Large intestine (tissue), 3 donors: ENCODE measurements at regions not wholly inside any gene's neighbourhood (a gene's known extent, or its start where the extent isn't known, plus 50 kb on each side); places are given as distances from the start of the nearest gene placed in this dataset.
"Not testable (repeated sequence)": the region's sequence is repeated elsewhere in the genome, so short reads cannot be mapped to it uniquely, and the experiment has no call there.

Experiments used
- DNase-seq, 2 donors: peaks; one replicate each; pipeline versions ENCODE4 v3.0.0 to v3.0.0-alpha.2; 2013
- H3K27ac ChIP-seq: one replicate; pipeline ENCODE4 v1.5.1; 2013; ENCODE audit warnings: low read length
- H3K27me3 ChIP-seq: 2 replicates; pipeline ENCODE4 v1.6.1; 2013; ENCODE audit warnings: low read length; ENCODE audit not compliant: control insufficient read depth, insufficient read depth
- H3K36me3 ChIP-seq: 2 replicates; pipeline ENCODE4 v1.6.1; 2013; ENCODE audit warnings: low read length; ENCODE audit not compliant: control insufficient read depth, insufficient read depth
- H3K4me1 ChIP-seq: one replicate; pipeline ENCODE4 v1.6.1; 2013; ENCODE audit warnings: low read length; ENCODE audit not compliant: control insufficient read depth, insufficient read depth
- H3K4me3 ChIP-seq: one replicate; pipeline ENCODE4 v1.5.1; 2013; ENCODE audit warnings: low read length
- H3K9me3 ChIP-seq: one replicate; pipeline ENCODE4 v1.6.1; 2013; ENCODE audit warnings: mild to moderate bottlenecking, low read depth, low read length, moderate library complexity; ENCODE audit not compliant: control insufficient read depth
- WGBS: methylation state at CpG from one replicate; pipeline ENCODE4 v1.1.5; 2013; ENCODE audit warnings: low lambda C conversion rate; ENCODE audit not compliant: insufficient coverage; 5-methylcytosine and 5-hydroxymethylcytosine counted together

DNA sequence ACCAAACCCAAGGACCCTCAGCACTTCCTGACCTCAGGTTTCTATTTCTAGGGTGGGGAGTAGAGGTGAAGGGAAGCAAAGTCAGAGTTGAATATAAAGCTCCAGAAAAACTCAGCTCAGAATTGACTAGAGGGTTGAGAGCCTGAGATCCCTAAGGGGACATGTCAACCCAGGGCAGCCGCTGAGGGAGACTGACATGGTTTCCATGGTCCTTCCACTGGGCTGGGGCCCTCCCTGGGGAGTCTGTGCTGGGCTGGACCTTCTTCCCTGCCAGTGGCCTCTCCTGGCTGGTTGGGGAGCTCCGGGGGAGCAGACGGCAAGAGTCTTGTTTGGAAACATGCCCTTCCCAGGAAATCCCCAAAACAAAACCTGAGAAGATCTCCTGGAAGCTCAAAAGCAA is 121.3 kb downstream of the METRNL start:
- no peak for DNase-seq
- no peak overlapping the region for H3K4me3 ChIP-seq
- no peaks in the 10 kb centered on the region for H3K4me1 ChIP-seq

DNA sequence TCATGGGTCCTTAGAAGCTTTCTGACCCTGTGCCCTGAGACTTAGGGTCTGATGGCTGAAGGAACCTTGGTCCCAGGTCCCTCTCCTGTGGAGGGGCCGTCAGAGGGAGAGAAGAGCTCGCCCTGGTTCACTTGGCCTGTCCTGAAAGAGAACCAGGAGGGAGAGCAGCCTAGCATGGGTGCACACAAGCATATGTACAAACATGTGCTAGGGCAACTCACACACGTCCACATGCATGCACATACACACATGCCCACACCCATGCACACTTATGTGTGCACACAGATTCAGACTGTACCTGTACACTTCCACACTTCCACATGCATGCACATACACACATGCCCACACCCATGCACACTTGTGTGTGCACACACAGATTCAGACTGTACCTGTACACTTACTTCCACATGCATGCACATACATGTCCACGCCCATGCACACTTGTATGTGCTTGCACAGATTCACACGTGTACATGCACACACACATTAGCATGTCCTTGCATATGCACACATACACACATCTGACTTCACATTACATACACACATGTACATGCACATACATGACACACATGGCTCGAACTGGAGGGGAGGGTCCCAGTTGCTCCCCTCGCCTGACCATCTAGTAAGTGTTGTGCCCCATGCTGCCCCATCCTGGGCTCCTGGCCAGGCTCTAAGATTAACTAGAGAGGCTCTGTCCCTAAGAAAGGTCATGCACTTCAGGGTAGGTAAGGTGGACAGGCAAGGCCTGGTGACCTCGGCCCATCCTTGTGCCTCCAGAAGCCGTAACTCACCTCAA is 122.0 kb downstream of the METRNL start:
- no CpG with 5 or more reads among the region's 9 CpGs for WGBS
- no peaks in the 10 kb centered on the region for H3K27me3 ChIP-seq
- no peak for DNase-seq
- no peak overlapping the region for H3K27ac ChIP-seq
- H3K4me1 ChIP-seq, result no peaks in the 10 kb centered on the region
- H3K4me3 ChIP-seq, result no peak overlapping the region
- H3K9me3 ChIP-seq, result peaks cover 8% of the 10 kb centered on the region
- H3K36me3 ChIP-seq, result no peaks in the 10 kb centered on the region

More for the DNA sequence above, 121.3 kb downstream of the METRNL start:
- peaks cover 6% of the 10 kb centered on the region for H3K9me3 ChIP-seq
- no CpG with 5 or more reads among the region's 3 CpGs for WGBS
- no peak overlapping the region for H3K27ac ChIP-seq
- H3K27me3 ChIP-seq, result no peaks in the 10 kb centered on the region
- no peaks in the 10 kb centered on the region for H3K36me3 ChIP-seq

DNA sequence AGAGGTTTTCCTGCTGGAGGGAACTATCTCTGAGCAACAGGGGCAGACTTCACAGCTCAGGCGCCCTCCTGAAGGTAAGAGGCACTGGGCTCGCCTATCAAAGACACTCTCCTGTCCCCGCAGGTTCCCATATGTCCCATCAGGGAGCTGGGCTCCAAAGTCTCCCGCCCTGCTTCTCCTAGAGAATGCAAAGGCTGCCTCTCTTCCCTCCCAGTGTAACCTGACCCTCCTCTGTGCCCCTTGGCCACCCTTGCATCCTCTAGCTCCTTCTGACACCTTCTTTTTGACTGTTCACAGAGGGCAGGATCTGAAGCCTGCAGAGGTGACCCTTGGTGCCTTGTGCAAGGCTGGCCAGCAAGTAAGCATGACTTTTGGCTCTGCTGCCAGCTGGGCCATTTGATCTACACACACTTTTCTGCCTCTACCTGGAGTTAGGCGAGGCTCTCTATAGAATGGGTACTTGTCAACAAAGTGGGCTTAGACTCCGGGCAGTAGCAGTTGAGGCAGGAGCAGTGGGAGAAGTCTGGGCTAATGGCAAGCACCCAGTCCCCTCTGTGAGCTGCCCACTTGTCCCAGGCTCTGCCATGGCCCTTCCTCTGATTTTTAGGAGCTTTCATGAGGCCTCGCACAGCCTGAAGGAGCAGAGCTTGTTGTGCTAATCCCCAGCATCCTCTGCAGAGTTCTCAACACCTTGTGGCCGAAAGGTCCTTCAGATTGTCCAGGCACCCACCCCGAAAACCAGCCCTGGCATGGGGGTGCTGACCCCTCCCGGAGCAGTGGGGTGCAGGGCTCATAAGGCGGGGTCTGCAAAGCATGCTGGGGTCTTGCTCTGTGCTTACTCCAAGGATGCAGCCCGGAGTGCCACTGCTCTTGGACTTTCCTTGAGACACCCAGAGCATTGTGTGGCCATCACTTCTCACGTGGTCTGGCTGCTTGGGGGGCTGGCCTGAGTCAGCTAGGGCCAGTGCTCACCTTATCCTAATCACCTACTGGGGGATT is 122.9 kb downstream of the METRNL start:
- Histone ChIP-seq H3K4me1 (no peaks in the 10 kb centered on the region), H3K27me3 (no peaks in the 10 kb centered on the region), H3K36me3 (no peaks in the 10 kb centered on the region), H3K27ac (no peak overlapping the region), H3K4me3 (no peak overlapping the region), H3K9me3 (peaks cover 8% of the 10 kb centered on the region)
- no CpG with 5 or more reads among the region's 13 CpGs for WGBS
- DNase-seq, result no peak

DNA sequence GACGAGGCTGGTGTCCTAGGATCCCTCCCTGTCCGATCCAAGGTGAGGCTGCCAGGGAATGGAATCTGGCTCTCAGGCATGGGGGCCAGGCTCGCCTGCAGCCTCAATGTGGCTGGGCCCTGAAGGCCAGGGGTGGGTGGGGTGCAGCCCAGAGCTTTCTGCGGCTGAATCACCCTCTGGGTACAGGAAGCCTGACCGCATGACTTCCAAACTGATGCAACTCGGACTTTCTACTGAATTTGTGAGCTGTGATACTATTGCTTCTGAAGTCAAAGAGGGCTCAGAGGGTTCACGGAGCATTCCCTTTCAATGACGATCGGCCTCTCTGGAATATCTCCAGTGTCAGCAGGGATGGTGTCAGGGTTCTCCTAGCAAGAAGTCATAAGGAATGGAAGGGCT is 123.7 kb downstream of the METRNL start:
- H3K27me3 ChIP-seq, result no peaks in the 10 kb centered on the region
- no peaks in the 10 kb centered on the region for H3K4me1 ChIP-seq
- H3K27ac ChIP-seq, result no peak overlapping the region
- no peak for DNase-seq
- peaks cover 8% of the 10 kb centered on the region for H3K9me3 ChIP-seq
- H3K4me3 ChIP-seq, result no peak overlapping the region
- no peaks in the 10 kb centered on the region for H3K36me3 ChIP-seq
- no CpG with 5 or more reads among the region's 9 CpGs for WGBS

DNA sequence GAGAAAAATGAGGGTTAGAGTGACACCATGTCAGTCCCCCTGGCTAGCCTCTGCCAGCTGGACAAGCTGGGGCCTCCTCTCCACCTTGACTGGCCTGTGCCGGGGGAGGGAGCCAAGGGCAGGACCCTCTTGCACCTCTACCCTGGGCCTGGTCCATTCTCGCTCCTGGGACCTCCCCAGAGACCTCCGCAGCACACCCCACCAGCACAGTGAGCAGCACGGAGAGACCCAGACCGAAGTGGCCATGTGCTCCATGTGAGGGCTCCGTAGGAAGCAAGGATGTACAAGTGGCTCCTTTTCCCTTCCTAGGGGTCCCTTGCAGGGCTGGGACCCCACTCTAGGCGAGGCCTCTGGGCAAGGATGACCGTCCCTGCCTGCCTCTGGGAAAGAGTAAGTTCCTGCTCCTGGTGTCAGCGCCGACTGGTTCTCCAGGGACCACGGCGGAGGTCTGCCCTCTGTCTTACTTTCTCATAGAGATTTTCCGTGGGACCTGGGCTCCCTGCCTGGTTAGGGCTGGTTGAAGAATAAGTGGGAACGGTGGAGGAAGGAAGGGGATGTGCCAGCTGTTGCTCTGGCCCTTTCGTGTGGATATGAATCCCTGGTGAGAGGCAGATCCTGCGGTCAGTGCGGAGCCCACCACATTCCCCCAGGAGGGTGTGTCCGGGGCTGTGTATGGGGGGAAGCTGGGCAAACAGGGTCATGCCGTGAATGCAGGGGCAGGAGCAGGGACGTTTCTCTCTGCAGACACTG is 124.2 kb downstream of the METRNL start:
- DNase-seq, result no peak
- Histone ChIP-seq H3K27me3 (no peaks in the 10 kb centered on the region), H3K36me3 (no peaks in the 10 kb centered on the region), H3K4me3 (no peak overlapping the region), H3K27ac (no peak overlapping the region), H3K9me3 (peaks cover 8% of the 10 kb centered on the region), H3K4me1 (no peaks in the 10 kb centered on the region)
- WGBS, result no CpG with 5 or more reads among the region's 20 CpGs

DNA sequence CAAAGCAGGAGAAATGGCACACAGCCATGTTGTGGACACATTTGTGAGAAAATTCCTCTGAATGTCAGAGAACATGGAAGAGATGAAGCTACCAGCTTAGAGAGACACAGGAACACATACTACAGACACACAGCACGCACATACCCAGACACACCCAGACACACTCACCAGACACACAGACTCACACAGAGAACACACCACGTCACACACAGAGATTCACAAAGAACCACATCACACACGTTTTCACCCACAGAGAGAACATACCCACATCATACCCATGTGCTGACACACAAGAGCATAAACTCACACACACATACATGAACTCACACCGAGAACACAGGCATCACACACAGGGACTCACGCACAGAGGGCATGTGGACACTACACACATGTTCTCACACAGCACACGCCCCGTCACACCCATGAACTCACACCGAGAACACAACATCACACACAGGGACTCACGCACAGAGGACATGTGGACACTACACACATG is 124.9 kb downstream of the METRNL start:
- H3K36me3 ChIP-seq, result no peaks in the 10 kb centered on the region
- H3K27me3 ChIP-seq, result no peaks in the 10 kb centered on the region
- H3K4me3 ChIP-seq, result no peak overlapping the region
- no peak for DNase-seq
- no peak overlapping the region for H3K27ac ChIP-seq
- no peaks in the 10 kb centered on the region for H3K4me1 ChIP-seq
- peaks cover 8% of the 10 kb centered on the region for H3K9me3 ChIP-seq
- no CpG with 5 or more reads among the region's 9 CpGs for WGBS

DNA sequence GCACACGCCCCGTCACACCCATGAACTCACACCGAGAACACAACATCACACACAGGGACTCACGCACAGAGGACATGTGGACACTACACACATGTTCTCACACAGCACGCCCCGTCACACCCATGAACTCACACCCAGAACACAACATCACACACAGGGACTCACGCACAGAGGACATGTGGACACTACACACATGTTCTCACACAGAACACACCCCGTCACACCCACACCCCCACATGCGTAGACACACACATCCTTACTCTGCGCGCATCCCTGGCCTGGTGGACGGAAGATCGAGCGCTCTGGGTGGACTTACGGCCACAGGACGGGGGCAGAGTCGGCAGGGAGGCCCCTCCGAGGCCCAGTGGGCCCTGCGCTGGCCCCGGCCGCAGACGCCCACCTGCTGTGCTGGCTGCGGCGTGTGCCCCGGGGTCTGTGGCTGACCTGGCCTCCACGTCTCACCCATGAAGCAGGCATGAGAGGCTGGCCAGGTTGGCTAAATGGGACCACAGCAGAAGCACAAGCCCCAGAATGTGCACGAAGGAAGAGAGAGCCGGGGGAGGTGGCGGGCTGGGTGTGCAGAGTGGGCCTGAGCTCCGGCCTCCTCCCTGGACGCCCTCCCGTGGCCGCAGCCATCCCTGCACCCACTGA is 125.5 kb downstream of the METRNL start:
- not testable (repeated sequence) for H3K27me3 ChIP-seq, H3K4me1 ChIP-seq, DNase-seq, H3K27ac ChIP-seq, H3K9me3 ChIP-seq, H3K4me3 ChIP-seq, H3K36me3 ChIP-seq
- whole genome bisulfite sequencing, result no CpG with 5 or more reads among the region's 33 CpGs

DNA sequence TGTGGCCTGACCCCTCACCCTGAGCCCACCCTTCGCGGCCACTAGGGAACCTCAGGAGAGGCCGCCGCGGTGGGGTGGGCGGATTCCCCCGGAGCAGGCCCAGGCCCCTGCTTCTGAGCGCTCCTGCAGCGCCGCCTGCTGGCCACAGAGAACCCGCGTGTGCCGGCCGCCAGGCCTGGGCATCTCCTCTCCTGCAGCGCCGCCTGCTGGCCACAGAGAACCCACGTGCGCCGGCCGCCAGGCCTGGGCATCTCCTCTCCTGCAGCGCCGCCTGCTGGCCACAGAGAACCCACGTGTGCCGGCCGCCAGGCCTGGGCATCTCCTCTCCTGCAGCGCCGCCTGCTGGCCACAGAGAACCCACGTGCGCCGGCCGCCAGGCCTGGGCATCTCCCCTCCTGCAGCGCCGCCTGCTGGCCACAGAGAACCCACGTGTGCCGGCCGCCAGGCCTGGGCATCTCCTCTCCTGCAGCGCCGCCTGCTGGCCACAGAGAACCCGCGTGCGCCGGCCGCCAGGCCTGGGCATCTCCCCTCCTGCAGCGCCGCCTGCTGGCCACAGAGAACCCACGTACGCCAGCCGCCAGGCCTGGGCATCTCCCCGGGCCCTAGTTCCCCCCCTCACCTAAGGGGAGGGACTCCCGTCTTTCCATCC is 126.1 kb downstream of the METRNL start:
- H3K27ac ChIP-seq, H3K9me3 ChIP-seq, DNase-seq, H3K27me3 ChIP-seq, H3K36me3 ChIP-seq, H3K4me1 ChIP-seq, H3K4me3 ChIP-seq: not testable (repeated sequence)
- no CpG with 5 or more reads among the region's 50 CpGs for WGBS

DNA sequence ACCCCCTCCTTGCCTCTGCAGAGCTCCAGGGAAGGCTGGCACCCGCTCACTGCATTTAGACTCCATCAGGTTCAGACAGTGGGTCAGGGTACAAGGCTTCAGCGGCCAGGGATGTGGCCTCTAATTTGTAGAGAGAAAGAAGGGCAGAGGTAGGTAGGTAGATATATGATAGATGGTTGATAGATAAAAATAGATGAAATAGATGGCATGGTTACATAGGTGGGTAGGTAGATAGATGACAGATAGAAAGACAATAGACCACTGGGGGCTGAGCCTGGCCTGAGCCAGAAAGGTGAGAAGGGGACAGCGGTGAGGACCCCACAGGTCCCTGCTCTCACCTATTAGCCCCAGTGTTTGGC is 126.6 kb downstream of the METRNL start:
- not testable (repeated sequence) for H3K27ac ChIP-seq, H3K27me3 ChIP-seq, H3K9me3 ChIP-seq, DNase-seq, H3K4me3 ChIP-seq, H3K4me1 ChIP-seq, H3K36me3 ChIP-seq
- no CpG with 5 or more reads among the region's 3 CpGs for WGBS
